Type B pancreatic cell (in vitro differentiated cells): ENCODE measurements at regions not wholly inside any gene's neighbourhood (a gene's known extent, or its start where the extent isn't known, plus 50 kb on each side); places are given as distances from the start of the nearest gene placed in this dataset.
"Not testable (repeated sequence)": the region's sequence is repeated elsewhere in the genome, so short reads cannot be mapped to it uniquely, and the experiment has no call there.

Experiments
- DNase-seq: peaks from one replicate; pipeline ENCODE4 v3.0.0; 2021; ENCODE audit warnings: mixed read lengths; ENCODE audit not compliant: unreplicated experiment; ENCODE audit errors: extremely low spot score
- H3K27ac Mint-ChIP-seq: 2 replicates; pipeline ENCODE4 v1.8.0; 2021; ENCODE audit warnings: mild to moderate bottlenecking, mixed read lengths
- H3K27me3 Mint-ChIP-seq: 2 replicates; pipeline ENCODE4 v1.8.0; 2021; ENCODE audit warnings: mixed read lengths
- H3K36me3 Mint-ChIP-seq: 2 replicates; pipeline ENCODE4 v1.8.0; 2021; ENCODE audit warnings: mixed read lengths
- H3K4me1 Mint-ChIP-seq: one replicate; pipeline ENCODE4 v1.8.0; 2021; ENCODE audit warnings: mixed read lengths; ENCODE audit not compliant: unreplicated experiment
- H3K4me3 Mint-ChIP-seq: 2 replicates; pipeline ENCODE4 v1.8.0; 2021; ENCODE audit warnings: mild to moderate bottlenecking, mixed read lengths
- H3K9me3 Mint-ChIP-seq: 2 replicates; pipeline ENCODE4 v1.8.0; 2021; ENCODE audit warnings: mixed read lengths
- CTCF ChIP-seq: fragments of 200-600 bp; sonication (generic); conservative IDR thresholded peaks from 2 replicates; pipeline ENCODE4 v1.5.0; 2021; ENCODE audit warnings: antibody characterized with exemption, mild to moderate bottlenecking

GRCh38 chr20:47980336-47981177, 195.3 kb upstream of the SULF2 start:
- no peak overlapping the region for H3K4me3 Mint-ChIP-seq
- H3K4me1 Mint-ChIP-seq = peaks cover 56% of the 10 kb centered on the region
- no peak overlapping the region for H3K27ac Mint-ChIP-seq
- no peaks in the 10 kb centered on the region for H3K9me3 Mint-ChIP-seq
- H3K27me3 Mint-ChIP-seq = peaks cover 17% of the 10 kb centered on the region
- no peak for DNase-seq
- TF ChIP-seq CTCF = no peak
- H3K36me3 Mint-ChIP-seq = no peaks in the 10 kb centered on the region

DNA sequence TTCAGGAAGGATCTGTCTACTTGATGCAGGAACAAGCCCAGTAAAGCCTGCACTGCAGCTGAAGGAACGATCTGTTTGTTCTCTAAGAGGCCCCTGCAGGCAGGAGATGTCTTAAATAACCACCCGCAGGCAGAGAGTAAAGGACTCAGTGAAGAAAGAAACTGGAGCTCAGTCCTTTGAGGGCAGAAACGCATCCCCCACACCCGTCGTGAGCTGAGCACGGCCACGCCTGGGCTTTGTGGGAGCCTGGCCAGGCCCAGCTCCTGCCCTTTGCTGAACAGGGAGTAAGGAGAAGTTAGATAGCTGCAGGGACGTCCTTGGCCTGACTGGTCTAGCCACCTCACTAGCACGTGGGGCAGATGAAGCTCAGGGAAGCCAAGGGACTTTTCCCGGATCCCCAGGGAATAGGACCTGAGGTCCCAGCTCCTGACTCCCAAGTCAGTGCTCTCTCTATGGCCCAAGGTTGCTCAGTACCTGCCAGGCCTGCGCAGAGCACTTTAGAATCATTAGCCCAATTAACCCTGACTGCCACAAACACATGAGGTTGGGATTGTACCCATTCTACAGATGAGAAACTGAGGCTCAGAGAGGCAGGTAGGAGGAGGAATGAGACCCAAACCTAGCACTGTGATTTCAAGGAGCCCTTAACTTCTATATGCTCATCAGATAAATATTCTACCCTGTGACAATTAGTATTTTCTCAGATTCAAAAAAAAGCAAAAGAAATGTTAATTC, 194.2 kb upstream of the SULF2 start:
- peaks cover 20% of the 10 kb centered on the region for H3K27me3 Mint-ChIP-seq
- H3K9me3 Mint-ChIP-seq, H3K36me3 Mint-ChIP-seq, DNase-seq: not testable (repeated sequence)
- peak overlapping the region; percentile 13 for H3K4me3 Mint-ChIP-seq
- H3K4me1 Mint-ChIP-seq = peaks cover 56% of the 10 kb centered on the region
- H3K27ac Mint-ChIP-seq = peak overlapping the region; percentile 35

GRCh38 chr20:47978428-47979120, 193.3 kb upstream of the SULF2 start:
- H3K36me3 Mint-ChIP-seq, H3K9me3 Mint-ChIP-seq, DNase-seq: not testable (repeated sequence)
- H3K4me1 Mint-ChIP-seq = peaks cover 51% of the 10 kb centered on the region
- peaks cover 12% of the 10 kb centered on the region for H3K27me3 Mint-ChIP-seq
- peak overlapping the region; percentile 35 for H3K27ac Mint-ChIP-seq
- peak overlapping the region; percentile 4 for H3K4me3 Mint-ChIP-seq

- peaks cover 56% of the 10 kb centered on the region for H3K4me1 Mint-ChIP-seq
- H3K9me3 Mint-ChIP-seq, H3K4me3 Mint-ChIP-seq, H3K36me3 Mint-ChIP-seq, H3K27ac Mint-ChIP-seq, DNase-seq: not testable (repeated sequence)
- H3K27me3 Mint-ChIP-seq = peaks cover 15% of the 10 kb centered on the region
Measured at GRCh38 chr20:47977789-47978252, 192.5 kb upstream of the SULF2 start.

GRCh38 chr20:47977017-47977788, 191.9 kb upstream of the SULF2 start:
- DNase-seq, H3K9me3 Mint-ChIP-seq, H3K27ac Mint-ChIP-seq, H3K4me3 Mint-ChIP-seq, H3K36me3 Mint-ChIP-seq: not testable (repeated sequence)
- Mint-ChIP-seq H3K4me1 (peaks cover 57% of the 10 kb centered on the region), H3K27me3 (peaks cover 16% of the 10 kb centered on the region)

DNA sequence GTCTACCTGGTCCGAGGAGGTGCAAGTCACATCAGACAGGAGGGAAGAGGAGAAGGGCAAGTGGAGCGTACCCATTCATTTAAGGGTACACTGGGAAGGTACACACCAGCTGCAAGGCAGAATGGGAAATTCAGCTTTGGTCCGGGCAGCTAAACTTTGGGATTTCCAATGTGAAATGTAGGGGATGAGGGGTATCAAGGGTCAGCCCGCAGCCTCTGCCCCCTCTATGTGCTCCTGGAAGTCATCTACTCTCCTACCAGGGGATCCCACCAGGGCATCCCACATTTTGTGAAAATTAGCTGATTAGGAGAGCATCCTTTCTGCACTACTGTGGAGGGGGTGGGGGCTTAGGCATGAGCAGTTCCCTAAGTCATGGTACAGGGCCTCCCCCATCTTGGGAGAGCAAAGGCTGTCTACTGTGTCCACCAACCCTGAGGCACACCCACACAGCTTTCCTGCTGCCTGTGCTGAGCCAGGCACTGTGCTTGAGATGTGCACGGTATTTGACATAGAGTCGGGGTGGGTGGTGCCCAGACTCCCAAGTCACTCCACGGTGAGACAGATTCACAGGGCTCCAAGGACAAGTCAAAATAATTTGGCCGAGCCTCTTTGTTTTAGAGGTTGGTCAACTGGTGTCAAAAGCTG, 189.1 kb upstream of the SULF2 start:
- no peak for DNase-seq
- TF ChIP-seq CTCF = no peak
- Mint-ChIP-seq H3K36me3 (peaks cover 3% of the 10 kb centered on the region), H3K4me1 (peaks cover 69% of the 10 kb centered on the region), H3K9me3 (no peaks in the 10 kb centered on the region), H3K27me3 (peaks cover 16% of the 10 kb centered on the region), H3K4me3 (no peak overlapping the region), H3K27ac (no peak overlapping the region)
